H1 (cell line): ENCODE measurements at regions not wholly inside any gene's neighbourhood (a gene's known extent, or its start where the extent isn't known, plus 50 kb on each side); places are given as distances from the start of the nearest gene placed in this dataset.

ENCODE experiments used
- CTCF ChIA-PET: fragments of 300-600 bp; sonication (Branson Sonifier 250); formaldehyde crosslinking; loops from one replicate; lab custom pipeline; 2021; ENCODE audit not compliant: partially characterized antibody; lab: Charles Lee
- POLR2A ChIA-PET: fragments of 300-600 bp; sonication (Branson Sonifier 250); formaldehyde crosslinking; loops from one replicate; lab custom pipeline; 2021; ENCODE audit warnings: inconsistent platforms; ENCODE audit not compliant: partially characterized antibody; lab: Charles Lee
- DNase-seq, 2 experiments: peaks; one replicate each; pipeline versions ENCODE4 v3.0.0 to v3.0.0-alpha.2; 2010 to 2022; ENCODE audit warnings: low spot score in 2 of 2, low read depth in 1 of 2, mixed read lengths in 1 of 2
- FAIRE-seq: peaks from 2 replicates; lab custom pipeline; 2011; peaks lifted over from hg19 to GRCh38; lab: Jason Lieb, UNC
- H2AFZ ChIP-seq: 2 replicates; pipeline ENCODE4 v1.8.1; 2012; ENCODE audit warnings: low read length, inconsistent platforms
- H2AK5ac ChIP-seq: 2 replicates; pipeline ENCODE4 v1.6.1; 2013; ENCODE audit warnings: low read depth, low read length
- H2BK120ac ChIP-seq: replicated peaks from 2 replicates; pipeline ENCODE3; 2013; ENCODE audit warnings: low read depth, low read length, inconsistent platforms
- H2BK12ac ChIP-seq: 2 replicates; pipeline ENCODE4 v1.6.1; 2013; ENCODE audit warnings: low read depth, low read length
- H2BK15ac ChIP-seq: 2 replicates; pipeline ENCODE4 v1.6.1; 2013; ENCODE audit warnings: low read length
- H2BK20ac ChIP-seq: 2 replicates; pipeline ENCODE4 v1.6.1; 2013; ENCODE audit warnings: low read length
- H2BK5ac ChIP-seq: 2 replicates; pipeline ENCODE4 v1.6.1; 2013; ENCODE audit warnings: low read depth, low read length
- H3K14ac ChIP-seq: 2 replicates; pipeline ENCODE4 v1.6.1; 2013; ENCODE audit warnings: inconsistent platforms; ENCODE audit not compliant: insufficient read length
- H3K18ac ChIP-seq: 2 replicates; pipeline ENCODE4 v1.6.1; 2013; ENCODE audit warnings: low read length; ENCODE audit errors: extremely low read depth
- H3K23ac ChIP-seq: 2 replicates; pipeline ENCODE4 v1.6.1; 2013; ENCODE audit warnings: inconsistent platforms; ENCODE audit not compliant: insufficient read length
- H3K23me2 ChIP-seq: 2 replicates; pipeline ENCODE4 v1.6.1; 2013; ENCODE audit warnings: low read depth, low read length
- H3K27ac ChIP-seq: 2 replicates; pipeline ENCODE4 v1.6.1; 2011; ENCODE audit warnings: low read depth, low read length, inconsistent platforms
- H3K27me3 ChIP-seq, 4 experiments: replicated peaks in 1 of 4; 1 replicate in 1 of 4; 2 replicates in 3 of 4; pipeline versions ENCODE4 v1.6.1 to v1.8.1; 2011 to 2013; ENCODE audit warnings: low read length in 3 of 4, mild to moderate bottlenecking in 3 of 4, inconsistent platforms in 2 of 4, mixed read lengths in 2 of 4, moderate library complexity in 1 of 4; ENCODE audit not compliant: control insufficient read depth in 3 of 4, insufficient read depth in 3 of 4; ENCODE audit errors: extremely low read depth in 1 of 4
- H3K36me3 ChIP-seq, 4 experiments: 2 replicates each; pipeline versions ENCODE4 v1.6.1 to v1.8.1; 2011 to 2013; ENCODE audit warnings: mild to moderate bottlenecking in 4 of 4, low read length in 3 of 4, moderate library complexity in 2 of 4, control low read depth in 1 of 4, inconsistent platforms in 1 of 4; ENCODE audit not compliant: insufficient read depth in 4 of 4, control insufficient read depth in 2 of 4
- H3K4ac ChIP-seq: replicated peaks from 2 replicates; pipeline ENCODE3; 2013; ENCODE audit warnings: low read length, low read depth, mixed read lengths, inconsistent platforms; ENCODE audit not compliant: insufficient read length
- H3K4me1 ChIP-seq, 4 experiments: replicated peaks in 1 of 4; 1 replicate in 1 of 4; 2 replicates in 3 of 4; pipeline versions ENCODE4 v1.6.1 to v1.8.1; 2011 to 2013; ENCODE audit warnings: low read length in 3 of 4, inconsistent platforms in 2 of 4, mixed read lengths in 1 of 4; ENCODE audit not compliant: insufficient read depth in 4 of 4, control insufficient read depth in 3 of 4
- H3K4me2 ChIP-seq, 2 experiments: 2 replicates each; pipeline versions ENCODE4 v1.6.1 to v1.8.1; 2011 to 2013; ENCODE audit warnings: low read depth in 2 of 2, low read length in 2 of 2, control low read depth in 1 of 2, inconsistent platforms in 1 of 2, mild to moderate bottlenecking in 1 of 2; ENCODE audit not compliant: insufficient read depth in 1 of 2
- H3K4me3 ChIP-seq, 4 experiments: fragments of 200-600, 300-600 bp in 1 of 4; sonication (generic), shearing (Covaris generic), sonication (Bioruptor Twin) in 1 of 4; 2 replicates each; pipeline versions ENCODE4 v1.5.1 to v1.8.1; 2011 to 2016; ENCODE audit warnings: low read length in 4 of 4, low read depth in 3 of 4, control low read depth in 2 of 4, inconsistent platforms in 2 of 4, mild to moderate bottlenecking in 2 of 4, mixed read lengths in 1 of 4, moderate library complexity in 1 of 4; ENCODE audit not compliant: insufficient read depth in 2 of 4; ENCODE audit errors: extremely low read depth in 1 of 4
- H3K56ac ChIP-seq: replicated peaks from 2 replicates; pipeline ENCODE3; 2013; ENCODE audit warnings: low read depth, mild to moderate bottlenecking, mixed read lengths, low read length, inconsistent platforms; ENCODE audit not compliant: insufficient read length
- H3K79me1 ChIP-seq: 2 replicates; pipeline ENCODE4 v1.6.1; 2013; ENCODE audit warnings: low read depth, low read length, control low read depth
- H3K79me2 ChIP-seq, 2 experiments: 2 replicates each; pipeline versions ENCODE4 v1.6.1 to v1.8.1; 2012 to 2013; ENCODE audit warnings: low read length in 2 of 2, mild to moderate bottlenecking in 2 of 2, inconsistent platforms in 1 of 2; ENCODE audit not compliant: insufficient read depth in 2 of 2, control insufficient read depth in 1 of 2
- H3K9ac ChIP-seq, 4 experiments: replicated peaks in 1 of 4; 1 replicate in 1 of 4; 2 replicates in 3 of 4; pipeline versions ENCODE4 v1.6.1 to v1.8.1; 2011 to 2013; ENCODE audit warnings: low read depth in 3 of 4, low read length in 3 of 4, control low read depth in 2 of 4, mild to moderate bottlenecking in 2 of 4, moderate library complexity in 2 of 4, inconsistent platforms in 1 of 4; ENCODE audit errors: extremely low read depth in 1 of 4
- H3K9me3 ChIP-seq, 2 experiments: 2 replicates each; pipeline versions ENCODE4 v1.6.1 to v1.8.1; 2012 to 2013; ENCODE audit warnings: mild to moderate bottlenecking in 2 of 2, moderate library complexity in 2 of 2, control low read depth in 1 of 2, inconsistent platforms in 1 of 2, low read depth in 1 of 2, low read length in 1 of 2, mixed read lengths in 1 of 2; ENCODE audit not compliant: insufficient read depth in 2 of 2
- H4K20me1 ChIP-seq, 2 experiments: replicated peaks in 1 of 2; 2 replicates each; pipeline versions ENCODE3 to v1.8.1; 2011 to 2013; ENCODE audit warnings: inconsistent platforms in 2 of 2, low read length in 2 of 2, mild to moderate bottlenecking in 1 of 2; ENCODE audit not compliant: insufficient read depth in 2 of 2, control insufficient read depth in 1 of 2
- H4K5ac ChIP-seq: 2 replicates; pipeline ENCODE4 v1.6.1; 2013; ENCODE audit warnings: low read length, low read depth, mixed read lengths, inconsistent platforms; ENCODE audit not compliant: insufficient read length
- H4K8ac ChIP-seq: 2 replicates; pipeline ENCODE4 v1.8.0; 2013; ENCODE audit warnings: mild to moderate bottlenecking, moderate library complexity, low read length, inconsistent platforms; ENCODE audit not compliant: insufficient read depth; ENCODE audit errors: extremely low read depth
- H4K91ac ChIP-seq: replicated peaks from 2 replicates; pipeline ENCODE3; 2013; ENCODE audit warnings: low read length, mixed read lengths, inconsistent platforms; ENCODE audit not compliant: insufficient read length
- ATF2 ChIP-seq: IDR thresholded peaks from 2 replicates; pipeline ENCODE4 v1.6.1; 2012; ENCODE audit warnings: low read length, inconsistent platforms
- BACH1 ChIP-seq: IDR thresholded peaks from 2 replicates; pipeline ENCODE4 v1.6.1; 2012; ENCODE audit warnings: low read length, improper control_type of control experiment
- CBX5 ChIP-seq: fragments of 300-800, 300-1000 bp; sonication (generic); IDR thresholded peaks from 2 replicates; pipeline ENCODE4 v1.7.1; 2016; ENCODE audit warnings: antibody characterized with exemption, low read length, low read depth
- CHD2 ChIP-seq: IDR thresholded peaks from 2 replicates; pipeline ENCODE4 v1.6.1; 2012; ENCODE audit warnings: low read length, improper control_type of control experiment
- FOSL1 ChIP-seq: IDR thresholded peaks from 2 replicates; pipeline ENCODE4 v1.6.1; 2011; ENCODE audit warnings: mild to moderate bottlenecking, low read depth, low read length, moderate library complexity; ENCODE audit not compliant: insufficient read depth
- RXRA ChIP-seq: IDR thresholded peaks from 2 replicates; pipeline ENCODE4 v1.6.1; 2011; ENCODE audit warnings: low read depth, mild to moderate bottlenecking, low read length, moderate library complexity; ENCODE audit not compliant: insufficient read depth
- SAP30 ChIP-seq: fragments of 300-600 bp; sonication (generic); IDR thresholded peaks from 2 replicates; pipeline ENCODE4 v1.7.1; 2012; ENCODE audit warnings: low read length, moderate library complexity, mild to moderate bottlenecking, inconsistent platforms; ENCODE audit not compliant: insufficient read depth, insufficient replicate concordance
- TCF12 ChIP-seq: IDR thresholded peaks from 2 replicates; pipeline ENCODE4 v1.6.1; 2011; ENCODE audit warnings: low read depth, mild to moderate bottlenecking, low read length
- WGBS, 2 experiments: shearing (Covaris generic) in 1 of 2; methylation state at CpG; one replicate each; pipeline versions ENCODE4 v1.1.6 to v1.1.7; 2013 to 2015; ENCODE audit warnings: low lambda C conversion rate in 2 of 2, mixed read lengths in 2 of 2, inconsistent platforms in 1 of 2, low coverage in 1 of 2, missing lambda C conversion rate in 1 of 2; ENCODE audit not compliant: insufficient replicate concordance in 2 of 2, insufficient coverage in 1 of 2, insufficient read length in 1 of 2; ENCODE audit errors: extremely low coverage in 1 of 2, missing lambda C conversion rate in 1 of 2; 5-methylcytosine and 5-hydroxymethylcytosine counted together

GRCh38 chr7:33687625-33688024 is 217.7 kb upstream of the BMPER start:
- H4K20me1 ChIP-seq: no peaks in the 10 kb centered on the region
- H3K27me3 ChIP-seq: no peaks in the 10 kb centered on the region
- H3K23me2 ChIP-seq: no peaks in the 10 kb centered on the region
- no peak overlapping the region for H3K4me2 ChIP-seq
- no peak overlapping the region for H3K4ac ChIP-seq
- no peaks in the 10 kb centered on the region for H3K79me2 ChIP-seq
- DNase-seq (no peak), FAIRE-seq (no peak)
- no peaks in the 10 kb centered on the region for H3K36me3 ChIP-seq
- H4K8ac ChIP-seq: no peak overlapping the region
- no peak overlapping the region for H2BK12ac ChIP-seq
- POLR2A ChIA-PET: no interaction called here
- H4K5ac ChIP-seq: no peak overlapping the region
- CTCF ChIA-PET: interaction anchor here (0.6 kb wide), 1 partner anchor 172 kb away, joined by 4 read pairs; no protein-coding TSS in a partner anchor
- WGBS, 2 experiments: 94% methylated on average over 3 of the region's 3 CpGs; no CpG with 5 or more reads in 1 of the 2 experiments
- H2BK5ac ChIP-seq: no peak overlapping the region
- no peak for TF ChIP-seq TCF12
- TF ChIP-seq FOSL1: no peak
- TF ChIP-seq CHD2: no peak
- TF ChIP-seq SAP30: no peak
- TF ChIP-seq RXRA: no peak
- TF ChIP-seq BACH1: no peak
- TF ChIP-seq CBX5: no peak
- TF ChIP-seq ATF2: no peak
- H3K4me3 ChIP-seq: no peak overlapping the region
- no peak overlapping the region for H3K14ac ChIP-seq
- H3K18ac ChIP-seq: no peak overlapping the region
- H4K91ac ChIP-seq: no peak overlapping the region
- no peak overlapping the region for H2BK15ac ChIP-seq
- H3K23ac ChIP-seq: no peak overlapping the region
- no peaks in the 10 kb centered on the region for H3K4me1 ChIP-seq
- no peak overlapping the region for H2AFZ ChIP-seq
- no peak overlapping the region for H3K27ac ChIP-seq
- no peak overlapping the region for H3K9ac ChIP-seq
- no peaks in the 10 kb centered on the region for H3K79me1 ChIP-seq
- H2BK20ac ChIP-seq: no peak overlapping the region
- H2AK5ac ChIP-seq: no peak overlapping the region
- H3K9me3 ChIP-seq: no peaks in the 10 kb centered on the region; a peak in 1 of 4 replicates
- no peak overlapping the region for H3K56ac ChIP-seq
- H2BK120ac ChIP-seq: no peak overlapping the region
